Neural crest cell (in vitro differentiated cells): ENCODE measurements at regions not wholly inside any gene's neighbourhood (a gene's known extent, or its start where the extent isn't known, plus 50 kb on each side); places are given as distances from the start of the nearest gene placed in this dataset.

Source experiments
- DNase-seq: peaks from one replicate; pipeline ENCODE4 v3.0.0; 2021; ENCODE audit warnings: low read depth, mixed read lengths, low spot score
- H3K27ac Mint-ChIP-seq: one replicate; pipeline ENCODE4 v1.8.0; 2021; ENCODE audit warnings: mild to moderate bottlenecking, mixed read lengths; ENCODE audit not compliant: unreplicated experiment
- H3K27me3 Mint-ChIP-seq: 2 replicates; pipeline ENCODE4 v1.8.0; 2021; ENCODE audit warnings: low read depth, mild to moderate bottlenecking, mixed read lengths
- H3K36me3 Mint-ChIP-seq: 2 replicates; pipeline ENCODE4 v1.8.0; 2021; ENCODE audit warnings: low read depth, mild to moderate bottlenecking, mixed read lengths
- H3K4me1 Mint-ChIP-seq: 2 replicates; pipeline ENCODE4 v1.8.0; 2021; ENCODE audit warnings: mixed read lengths
- H3K4me3 Mint-ChIP-seq: one replicate; pipeline ENCODE4 v1.8.0; 2021; ENCODE audit warnings: mild to moderate bottlenecking, mixed read lengths
- H3K9me3 Mint-ChIP-seq: 2 replicates; pipeline ENCODE4 v1.8.0; 2021; ENCODE audit warnings: mixed read lengths
- CTCF ChIP-seq: fragments of 200-600 bp; sonication (generic); conservative IDR thresholded peaks from 2 replicates; pipeline ENCODE4 v1.5.0; 2021; ENCODE audit warnings: antibody characterized with exemption, mild to moderate bottlenecking

GRCh38 chr1:213439703-213440102 is 388.7 kb downstream of the RPS6KC1 start:
- DNase-seq: no peak
- H3K4me3 Mint-ChIP-seq: no peak overlapping the region
- no peak overlapping the region for H3K27ac Mint-ChIP-seq
- peaks cover 4% of the 10 kb centered on the region for H3K4me1 Mint-ChIP-seq
- H3K9me3 Mint-ChIP-seq: peaks cover 9% of the 10 kb centered on the region
- no peaks in the 10 kb centered on the region for H3K27me3 Mint-ChIP-seq
- no peak for TF ChIP-seq CTCF
- peaks cover 4% of the 10 kb centered on the region for H3K36me3 Mint-ChIP-seq

GRCh38 chr1:213440766-213441165 is 389.7 kb downstream of the RPS6KC1 start:
- Mint-ChIP-seq H3K27ac (no peak overlapping the region), H3K9me3 (peaks cover 9% of the 10 kb centered on the region), H3K36me3 (peaks cover 4% of the 10 kb centered on the region), H3K4me1 (peaks cover under 1% of the 10 kb centered on the region), H3K4me3 (no peak overlapping the region), H3K27me3 (no peaks in the 10 kb centered on the region)
- no peak for TF ChIP-seq CTCF
- DNase-seq: no peak

- Mint-ChIP-seq H3K36me3 (peaks cover 4% of the 10 kb centered on the region), H3K9me3 (peaks cover 5% of the 10 kb centered on the region), H3K4me1 (peaks cover 3% of the 10 kb centered on the region), H3K4me3 (no peak overlapping the region), H3K27me3 (no peaks in the 10 kb centered on the region), H3K27ac (no peak overlapping the region)
- TF ChIP-seq CTCF: no peak
- no peak for DNase-seq
Measured at GRCh38 chr1:213443415-213443814, 392.4 kb downstream of the RPS6KC1 start.

- no peak for TF ChIP-seq CTCF
- peaks cover 1% of the 10 kb centered on the region for H3K36me3 Mint-ChIP-seq
- H3K4me1 Mint-ChIP-seq: peaks cover 11% of the 10 kb centered on the region
- H3K9me3 Mint-ChIP-seq: peaks cover 2% of the 10 kb centered on the region
- DNase-seq: no peak
- H3K27ac Mint-ChIP-seq: no peak overlapping the region
- no peak overlapping the region for H3K4me3 Mint-ChIP-seq
- H3K27me3 Mint-ChIP-seq: no peaks in the 10 kb centered on the region
Measured at GRCh38 chr1:213444224-213444623, 393.2 kb downstream of the RPS6KC1 start.

- TF ChIP-seq CTCF: no peak
- no peaks in the 10 kb centered on the region for H3K36me3 Mint-ChIP-seq
- no peak overlapping the region for H3K4me3 Mint-ChIP-seq
- no peaks in the 10 kb centered on the region for H3K9me3 Mint-ChIP-seq
- peaks cover 19% of the 10 kb centered on the region for H3K4me1 Mint-ChIP-seq
- no peaks in the 10 kb centered on the region for H3K27me3 Mint-ChIP-seq
- no peak overlapping the region for H3K27ac Mint-ChIP-seq
- DNase-seq: no peak
Measured at GRCh38 chr1:213446496-213446895, 395.5 kb downstream of the RPS6KC1 start.

- no peak for DNase-seq
- Mint-ChIP-seq H3K27me3 (no peaks in the 10 kb centered on the region), H3K4me3 (no peak overlapping the region), H3K9me3 (no peaks in the 10 kb centered on the region), H3K36me3 (no peaks in the 10 kb centered on the region), H3K4me1 (peaks cover 27% of the 10 kb centered on the region), H3K27ac (no peak overlapping the region)
- TF ChIP-seq CTCF: no peak
Measured at GRCh38 chr1:213448360-213448759, 397.3 kb downstream of the RPS6KC1 start.
